Stimulated activated CD4-positive, alpha-beta T cell treated with anti-CD3 and anti-CD28 coated beads, TNF-alpha, amount 100 ng/mL, for 1 hour (primary cell): ENCODE measurements at regions not wholly inside any gene's neighbourhood (a gene's known extent, or its start where the extent isn't known, plus 50 kb on each side); places are given as distances from the start of the nearest gene placed in this dataset.

ENCODE experiments used
- DNase-seq, 3 donors: peaks; one replicate each; pipeline ENCODE4 v3.0.0-alpha.2; 2020; ENCODE audit warnings: low read depth in 3 of 3, low spot score in 1 of 3

- no peak for DNase-seq
Measured at GRCh38 chr3:18127174-18127858, 297.8 kb downstream of the SATB1 start.

- DNase-seq, result no peak
Measured at GRCh38 chr3:18126772-18127171, 298.4 kb downstream of the SATB1 start.

- DNase-seq, result no peak
Measured at GRCh38 chr3:18124501-18124900, 300.6 kb downstream of the SATB1 start.

- no peak for DNase-seq
Measured at GRCh38 chr3:18122264-18122663, 302.9 kb downstream of the SATB1 start.

- DNase-seq, result no peak
Measured at GRCh38 chr3:18121020-18121419, 304.1 kb downstream of the SATB1 start.

- no peak for DNase-seq
Measured at GRCh38 chr3:18119866-18120265, 305.3 kb downstream of the SATB1 start.

GRCh38 chr3:18114894-18115293 lies 310.2 kb downstream of the SATB1 start:
- no peak for DNase-seq

GRCh38 chr3:18113417-18113816 lies 311.7 kb downstream of the SATB1 start:
- DNase-seq, result no peak

GRCh38 chr3:18112674-18113375 lies 312.3 kb downstream of the SATB1 start:
- DNase-seq, result no peak

- DNase-seq, result no peak
Measured at GRCh38 chr3:18111796-18112232, 313.3 kb downstream of the SATB1 start.

- DNase-seq, result no peak
Measured at GRCh38 chr3:18103591-18103990, 321.5 kb downstream of the SATB1 start.

- no peak for DNase-seq
Measured at GRCh38 chr3:18100121-18100520, 325.0 kb downstream of the SATB1 start.

- no peak for DNase-seq
Measured at GRCh38 chr3:18099611-18100010, 325.5 kb downstream of the SATB1 start.

- no peak for DNase-seq
Measured at GRCh38 chr3:18098960-18099587, 326.1 kb downstream of the SATB1 start.

- DNase-seq, result no peak
Measured at GRCh38 chr3:18097989-18098388, 327.1 kb downstream of the SATB1 start.

- no peak for DNase-seq
Measured at GRCh38 chr3:18097473-18097872, 327.7 kb downstream of the SATB1 start.

GRCh38 chr3:18092726-18093125 lies 332.4 kb downstream of the SATB1 start:
- DNase-seq, result no peak

- no peak for DNase-seq
Measured at GRCh38 chr3:18090377-18090776, 334.8 kb downstream of the SATB1 start.

GRCh38 chr3:18087988-18088387 lies 337.2 kb downstream of the SATB1 start:
- DNase-seq, result no peak

- no peak for DNase-seq
Measured at GRCh38 chr3:18086760-18087159, 338.4 kb downstream of the SATB1 start.

- no peak for DNase-seq
Measured at GRCh38 chr3:18086078-18086477, 339.1 kb downstream of the SATB1 start.

- no peak for DNase-seq
Measured at GRCh38 chr3:18085429-18085828, 339.7 kb downstream of the SATB1 start.
